GF-D8 (cell line): ENCODE measurements at regions not wholly inside any gene's neighbourhood (a gene's known extent, or its start where the extent isn't known, plus 50 kb on each side); places are given as distances from the start of the nearest gene placed in this dataset.
"Not testable (repeated sequence)": the region's sequence is repeated elsewhere in the genome, so short reads cannot be mapped to it uniquely, and the experiment has no call there.

ENCODE experiments used
- DNase-seq: peaks from one replicate; lab custom pipeline; 2025; lab: John Stamatoyannopoulos, UW

GRCh38 chr2:125364192-125364983 is 1291.6 kb upstream of the GYPC start:
- DNase-seq, result no peak

- DNase-seq, result no peak
Observed at GRCh38 chr2:125364984-125365265, 1291.0 kb upstream of the GYPC start.

GRCh38 chr2:125371867-125372266 is 1284.1 kb upstream of the GYPC start:
- no peak for DNase-seq

- no peak for DNase-seq
Observed at GRCh38 chr2:125373293-125373692, 1282.7 kb upstream of the GYPC start.

- no peak for DNase-seq
Observed at GRCh38 chr2:125386074-125386473, 1269.9 kb upstream of the GYPC start.

GRCh38 chr2:125397535-125398251 is 1258.3 kb upstream of the GYPC start:
- no peak for DNase-seq

- DNase-seq, result no peak
Observed at GRCh38 chr2:125398738-125399524, 1257.0 kb upstream of the GYPC start.

- DNase-seq, result no peak
Observed at GRCh38 chr2:125405816-125406215, 1250.1 kb upstream of the GYPC start.

GRCh38 chr2:125408874-125409538 is 1247.0 kb upstream of the GYPC start:
- no peak for DNase-seq

- DNase-seq, result no peak
Observed at GRCh38 chr2:125418483-125418882, 1237.5 kb upstream of the GYPC start.

- DNase-seq, result not testable (repeated sequence)
Observed at GRCh38 chr2:125422198-125422770, 1233.7 kb upstream of the GYPC start.

- no peak for DNase-seq
Observed at GRCh38 chr2:125424266-125424785, 1231.6 kb upstream of the GYPC start.

- no peak for DNase-seq
Observed at GRCh38 chr2:125427721-125428315, 1228.1 kb upstream of the GYPC start.

- no peak for DNase-seq
Observed at GRCh38 chr2:125444106-125444505, 1211.9 kb upstream of the GYPC start.

GRCh38 chr2:125445495-125445894 is 1210.5 kb upstream of the GYPC start:
- no peak for DNase-seq

- no peak for DNase-seq
Observed at GRCh38 chr2:125450092-125450491, 1205.9 kb upstream of the GYPC start.

GRCh38 chr2:125455110-125455509 is 1200.8 kb upstream of the GYPC start:
- DNase-seq, result no peak

GRCh38 chr2:125456693-125457363 is 1199.1 kb upstream of the GYPC start:
- DNase-seq, result no peak

GRCh38 chr2:125471963-125472362 is 1184.0 kb upstream of the GYPC start:
- no peak for DNase-seq

- DNase-seq, result no peak
Observed at GRCh38 chr2:125479143-125479636, 1176.8 kb upstream of the GYPC start.

GRCh38 chr2:125490308-125490707 is 1165.7 kb upstream of the GYPC start:
- DNase-seq, result no peak
